ENCODE measurements at regions not wholly inside any gene's neighbourhood (a gene's known extent, or its start where the extent isn't known, plus 50 kb on each side); places are given as distances from the start of the nearest gene placed in this dataset.

GRCh38 chr6:48750861-48751260, 639.9 kb upstream of the PTCHD4 start:
- TF ChIP-seq FOXA1 (IDR thresholded peaks at IDR 0.05): no peak
- TF ChIP-seq FOXA2 (IDR thresholded peaks at IDR 0.05): no peak
- no peak for TF ChIP-seq RAD21 (IDR thresholded peaks at IDR 0.05)
- no peak for TF ChIP-seq NR2F2 (IDR thresholded peaks at IDR 0.05)
- TF ChIP-seq SP1 (IDR thresholded peaks at IDR 0.05): no peak
- TF ChIP-seq EGR1 (IDR thresholded peaks at IDR 0.05; ENCODE audit: low read depth in 2 of 2): no peak
- no peak for TF ChIP-seq TAF1 (conservative IDR thresholded peaks at IDR 0.05)
- no peak for TF ChIP-seq JUND (IDR thresholded peaks at IDR 0.05)
- no peak for TF ChIP-seq RXRA (IDR thresholded peaks at IDR 0.05)
- TF ChIP-seq ATF3 (IDR thresholded peaks at IDR 0.05): no peak
- no peak for TF ChIP-seq ZBTB33 (IDR thresholded peaks at IDR 0.05)
- TF ChIP-seq HNF4A (conservative IDR thresholded peaks at IDR 0.05): no peak
- TF ChIP-seq CTCF (IDR thresholded peaks at IDR 0.05; ENCODE audit: low read depth, low read length, missing input control): no peak
- TF ChIP-seq HNF4G (IDR thresholded peaks at IDR 0.05): no peak
- no peak for TF ChIP-seq GABPA (IDR thresholded peaks at IDR 0.05 in 1 of 2, conservative IDR thresholded peaks at IDR 0.05 in 1 of 2)
- TF ChIP-seq REST (IDR thresholded peaks at IDR 0.05): no peak
- no peak for TF ChIP-seq YY1 (IDR thresholded peaks at IDR 0.05)
- TF ChIP-seq MAX (IDR thresholded peaks at IDR 0.05): no peak
- H3K9me3 ChIP-seq (ENCODE audit: control insufficient read depth in 4 of 4, low read length in 3 of 4): peaks cover 0 to under 1% (median 0%) of the 10 kb centered on the region in 4 donors
- no peak overlapping the region for H3K4me3 ChIP-seq (ENCODE audit: low read depth in 1 of 3, low read length in 3 of 3)
- no peaks in the 10 kb centered on the region for H3K36me3 ChIP-seq (ENCODE audit: control insufficient read depth in 4 of 4, insufficient read depth in 3 of 4, low read depth in 1 of 4, low read length in 3 of 4)
- no peaks in the 10 kb centered on the region for H3K4me1 ChIP-seq (ENCODE audit: control insufficient read depth in 4 of 4, insufficient read depth in 4 of 4, low read length in 3 of 4)
- H3K27me3 ChIP-seq (ENCODE audit: control insufficient read depth in 4 of 4, insufficient read depth in 4 of 4, low read length in 3 of 4): no peaks in the 10 kb centered on the region
- DNase-seq (ENCODE audit: low spot score): no peak
- no peak overlapping the region for H3K9ac ChIP-seq (ENCODE audit: low read depth in 1 of 2, low read length in 2 of 2)
- WGBS: 62% methylated on average over 2 of the region's 2 CpGs
- no peak overlapping the region for H3K27ac ChIP-seq (ENCODE audit: low read depth in 1 of 2, low read length in 2 of 2)

All from liver (tissue), 8 donors.